Breast epithelium (tissue), 4 donors: ENCODE measurements at regions not wholly inside any gene's neighbourhood (a gene's known extent, or its start where the extent isn't known, plus 50 kb on each side); places are given as distances from the start of the nearest gene placed in this dataset.

ENCODE experiments used
- DNase-seq, 2 donors: peaks; one replicate each; pipeline ENCODE4 v3.0.0-alpha.2; 2019; ENCODE audit warnings: low spot score in 2 of 2
- H3K27ac ChIP-seq, 2 donors: fragments of 200-600 bp; sonication (generic) in 1 of 2; one replicate each; pipeline ENCODE4 v1.5.1; 2016 to 2019; ENCODE audit warnings: mild to moderate bottlenecking in 1 of 2
- H3K27me3 ChIP-seq, 2 donors: fragments of 200-600 bp; sonication (generic) in 1 of 2; one replicate each; pipeline versions ENCODE4 v1.5.1 to v1.6.0; 2017 to 2019; ENCODE audit warnings: control low read depth in 1 of 2, mild to moderate bottlenecking in 1 of 2
- H3K36me3 ChIP-seq: fragments of 200-600 bp; one replicate; pipeline ENCODE4 v1.5.1; 2019
- H3K4me1 ChIP-seq, 2 donors: fragments of 200-600 bp; sonication (generic); one replicate each; pipeline ENCODE4 v1.5.1; 2016 to 2019; ENCODE audit warnings: control low read depth in 1 of 2
- H3K4me3 ChIP-seq, 3 donors: fragments of 200-600 bp; sonication (generic); 1 replicate in 2 of 3; 2 replicates in 1 of 3; pipeline ENCODE4 v1.5.1; 2016 to 2019; ENCODE audit warnings: mild to moderate bottlenecking in 3 of 3, moderate library complexity in 2 of 3
- H3K9me3 ChIP-seq, 2 donors: fragments of 200-600 bp; sonication (generic) in 1 of 2; one replicate each; pipeline ENCODE4 v1.5.1; 2016 to 2019; ENCODE audit warnings: control low read depth in 1 of 2
- POLR2A ChIP-seq: fragments of 450-650 bp; IDR thresholded peaks from one replicate; pipeline ENCODE4 v1.6.1; 2016; ENCODE audit warnings: antibody characterized with exemption, mild to moderate bottlenecking, moderate library complexity
- POLR2AphosphoS5 ChIP-seq, 3 donors: sonication (generic); formaldehyde crosslinking; IDR thresholded peaks; one replicate each; pipeline ENCODE4 v1.6.1; 2017; ENCODE audit warnings: antibody characterized with exemption in 3 of 3
- intact Hi-C: fragments of 100-400 bp; cut with DNase I; formaldehyde crosslinking; loops from one replicate; pipeline ENCODE4 v1.15.1; 2023; ENCODE audit warnings: low total_unique reads
- TF ChIP-seq, protein P1 (sequence below), 3 donors: fragments of 450-650 bp; IDR thresholded peaks; one replicate each; pipeline ENCODE4 v1.5.1; 2016 to 2017; ENCODE audit warnings: antibody characterized with exemption in 3 of 3, mild to moderate bottlenecking in 3 of 3, moderate library complexity in 3 of 3

GRCh38 chr1:101388904-101389546, 152.2 kb downstream of the S1PR1 start:
- Histone ChIP-seq H3K27me3 (no peaks in the 10 kb centered on the region), H3K9me3 (no peaks in the 10 kb centered on the region), H3K36me3 (no peaks in the 10 kb centered on the region), H3K27ac (no peak overlapping the region), H3K4me1 (no peaks in the 10 kb centered on the region), H3K4me3 (no peak overlapping the region)
- no peak for TF ChIP-seq POLR2AphosphoS5 (IDR thresholded peaks at IDR 0.05)
- TF ChIP-seq, protein P1, sequence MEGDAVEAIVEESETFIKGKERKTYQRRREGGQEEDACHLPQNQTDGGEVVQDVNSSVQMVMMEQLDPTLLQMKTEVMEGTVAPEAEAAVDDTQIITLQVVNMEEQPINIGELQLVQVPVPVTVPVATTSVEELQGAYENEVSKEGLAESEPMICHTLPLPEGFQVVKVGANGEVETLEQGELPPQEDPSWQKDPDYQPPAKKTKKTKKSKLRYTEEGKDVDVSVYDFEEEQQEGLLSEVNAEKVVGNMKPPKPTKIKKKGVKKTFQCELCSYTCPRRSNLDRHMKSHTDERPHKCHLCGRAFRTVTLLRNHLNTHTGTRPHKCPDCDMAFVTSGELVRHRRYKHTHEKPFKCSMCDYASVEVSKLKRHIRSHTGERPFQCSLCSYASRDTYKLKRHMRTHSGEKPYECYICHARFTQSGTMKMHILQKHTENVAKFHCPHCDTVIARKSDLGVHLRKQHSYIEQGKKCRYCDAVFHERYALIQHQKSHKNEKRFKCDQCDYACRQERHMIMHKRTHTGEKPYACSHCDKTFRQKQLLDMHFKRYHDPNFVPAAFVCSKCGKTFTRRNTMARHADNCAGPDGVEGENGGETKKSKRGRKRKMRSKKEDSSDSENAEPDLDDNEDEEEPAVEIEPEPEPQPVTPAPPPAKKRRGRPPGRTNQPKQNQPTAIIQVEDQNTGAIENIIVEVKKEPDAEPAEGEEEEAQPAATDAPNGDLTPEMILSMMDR (IDR thresholded peaks at IDR 0.05): no peak
- TF ChIP-seq POLR2A: no peak
- DNase-seq: no peak
- intact Hi-C loops: no loop called here

DNA sequence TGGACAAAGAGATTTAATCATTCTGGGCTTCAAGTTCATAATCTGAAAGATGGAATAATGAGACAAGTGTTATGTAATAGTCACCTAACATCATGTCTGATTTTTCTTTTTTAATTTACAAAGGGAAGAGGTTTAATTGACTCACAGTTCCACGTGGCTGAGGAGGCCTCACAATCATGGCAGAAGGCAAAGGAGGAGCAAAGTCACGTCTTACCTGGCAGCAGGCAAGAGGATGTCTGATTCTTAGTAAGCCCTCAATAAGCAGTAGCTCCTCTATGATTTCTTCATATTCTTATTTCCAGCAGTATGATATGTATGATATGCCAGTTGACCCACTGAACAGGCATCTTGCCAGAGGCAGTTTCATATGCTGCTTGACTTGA, 152.7 kb downstream of the S1PR1 start:
- no peaks in the 10 kb centered on the region for H3K9me3 ChIP-seq
- H3K36me3 ChIP-seq: no peaks in the 10 kb centered on the region
- H3K4me3 ChIP-seq: no peak overlapping the region
- no peak for DNase-seq
- no peak overlapping the region for H3K27ac ChIP-seq
- H3K4me1 ChIP-seq: no peaks in the 10 kb centered on the region
- no peaks in the 10 kb centered on the region for H3K27me3 ChIP-seq
- intact Hi-C loops: no loop called here
- TF ChIP-seq POLR2AphosphoS5 (IDR thresholded peaks at IDR 0.05) (no peak), POLR2A (no peak)
- TF ChIP-seq, protein P1 (IDR thresholded peaks at IDR 0.05): no peak

DNA sequence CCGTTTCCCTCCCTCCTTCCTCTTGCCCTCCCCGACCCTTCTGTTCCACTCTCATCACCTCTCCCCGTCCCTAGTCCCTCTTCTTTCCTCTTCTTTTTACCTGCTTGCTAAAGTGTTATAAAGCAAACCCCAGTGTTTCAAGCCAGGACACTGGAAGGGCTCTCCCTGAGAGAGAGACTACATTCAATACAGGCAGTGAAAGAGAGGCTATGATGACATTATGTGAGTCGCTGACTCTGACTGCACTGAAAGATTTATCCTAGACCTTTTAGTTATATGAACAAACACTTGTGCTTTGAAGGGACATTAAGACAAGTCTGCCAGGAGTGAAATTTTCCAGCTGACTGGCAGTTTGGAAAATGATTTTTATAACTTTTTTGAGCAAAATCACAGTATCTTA, 155.7 kb downstream of the S1PR1 start:
- H3K27ac ChIP-seq: no peak overlapping the region
- H3K36me3 ChIP-seq: no peaks in the 10 kb centered on the region
- H3K4me3 ChIP-seq: no peak overlapping the region
- H3K4me1 ChIP-seq: no peaks in the 10 kb centered on the region
- no peaks in the 10 kb centered on the region for H3K27me3 ChIP-seq
- intact Hi-C loops: no loop called here
- TF ChIP-seq, protein P1 (IDR thresholded peaks at IDR 0.05): no peak
- TF ChIP-seq POLR2AphosphoS5 (IDR thresholded peaks at IDR 0.05): no peak
- TF ChIP-seq POLR2A: no peak
- no peak for DNase-seq
- no peaks in the 10 kb centered on the region for H3K9me3 ChIP-seq

DNA sequence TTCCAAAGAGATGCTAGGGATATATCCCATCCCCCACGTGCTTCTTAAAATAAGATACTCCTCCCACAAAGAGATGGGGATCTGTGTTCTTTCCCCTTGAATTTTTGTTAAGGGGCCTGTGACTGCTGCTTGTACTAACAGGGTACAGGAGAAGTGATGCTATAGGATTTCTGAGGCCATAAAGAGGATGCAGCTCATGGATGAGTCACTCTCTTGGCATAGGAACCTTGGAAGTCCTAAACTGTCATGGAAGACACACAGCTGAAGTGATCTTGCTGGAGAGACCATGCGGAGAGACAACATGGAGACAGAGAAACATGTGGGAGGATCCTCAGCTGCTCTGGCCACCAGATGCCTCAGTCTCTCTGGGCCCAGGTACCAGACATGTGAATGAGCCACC, 157.2 kb downstream of the S1PR1 start:
- Histone ChIP-seq H3K9me3 (no peaks in the 10 kb centered on the region), H3K36me3 (no peaks in the 10 kb centered on the region), H3K4me1 (no peaks in the 10 kb centered on the region), H3K4me3 (no peak overlapping the region), H3K27ac (no peak overlapping the region), H3K27me3 (no peaks in the 10 kb centered on the region)
- no peak for TF ChIP-seq POLR2AphosphoS5 (IDR thresholded peaks at IDR 0.05)
- TF ChIP-seq, protein P1 (IDR thresholded peaks at IDR 0.05): no peak
- no peak for TF ChIP-seq POLR2A
- intact Hi-C loops: no loop called here
- no peak for DNase-seq

DNA sequence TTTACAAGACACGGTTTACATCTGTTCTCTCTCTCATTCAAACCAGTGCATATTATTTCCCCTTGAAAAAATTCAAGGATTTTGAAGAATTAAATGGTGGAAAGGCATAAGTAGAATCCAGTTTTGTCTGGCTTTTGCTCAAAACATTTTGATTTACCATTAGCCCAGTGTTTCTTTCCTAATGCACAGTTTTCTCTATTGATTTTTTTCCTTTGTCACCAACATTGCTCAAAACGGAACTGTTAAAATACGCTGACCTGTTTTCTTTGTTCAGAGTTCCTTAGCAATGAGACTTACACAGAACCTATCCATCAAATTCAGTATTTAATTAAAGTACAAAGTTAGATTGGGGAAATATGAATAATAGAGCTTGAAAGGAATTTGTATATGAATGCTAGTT, 162.4 kb downstream of the S1PR1 start:
- TF ChIP-seq POLR2AphosphoS5 (IDR thresholded peaks at IDR 0.05) (no peak), POLR2A (no peak)
- TF ChIP-seq, protein P1 (IDR thresholded peaks at IDR 0.05): no peak
- intact Hi-C loops: no loop called here
- no peak overlapping the region for H3K27ac ChIP-seq
- H3K9me3 ChIP-seq: no peaks in the 10 kb centered on the region
- H3K27me3 ChIP-seq: no peaks in the 10 kb centered on the region
- no peak for DNase-seq
- H3K36me3 ChIP-seq: no peaks in the 10 kb centered on the region
- no peaks in the 10 kb centered on the region for H3K4me1 ChIP-seq
- no peak overlapping the region for H3K4me3 ChIP-seq
